Choroid plexus epithelial cell (primary cell): ENCODE measurements at regions not wholly inside any gene's neighbourhood (a gene's known extent, or its start where the extent isn't known, plus 50 kb on each side); places are given as distances from the start of the nearest gene placed in this dataset.

ENCODE experiments used
- DNase-seq: peaks from one replicate; pipeline ENCODE4 v3.0.0-alpha.2; 2010; ENCODE audit warnings: low read depth
- H3K4me3 ChIP-seq: 2 replicates; pipeline ENCODE4 v1.5.1; 2011; ENCODE audit warnings: low read depth, mild to moderate bottlenecking, control low read depth, low read length, moderate library complexity
- TF ChIP-seq, protein P1 (sequence below): conservative IDR thresholded peaks from 2 replicates; pipeline ENCODE4 v1.5.1; 2011; ENCODE audit warnings: low read depth, mild to moderate bottlenecking, control low read depth, inconsistent platforms, low read length, moderate library complexity

DNA sequence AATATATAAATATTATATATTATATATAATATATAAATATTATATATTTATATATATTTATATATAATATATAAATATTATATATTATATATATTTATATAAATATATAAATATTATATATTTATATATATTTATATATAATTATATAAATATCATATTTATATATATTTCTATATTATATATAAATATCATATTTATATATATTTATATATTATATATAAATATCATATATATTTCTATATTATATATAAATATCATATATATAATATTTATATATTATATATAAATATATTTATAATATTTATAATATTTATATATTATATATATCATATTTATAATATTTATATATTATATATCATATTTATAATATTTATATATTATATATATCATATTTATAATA lies 321.4 kb downstream of the CDH2 start:
- TF ChIP-seq, protein P1, sequence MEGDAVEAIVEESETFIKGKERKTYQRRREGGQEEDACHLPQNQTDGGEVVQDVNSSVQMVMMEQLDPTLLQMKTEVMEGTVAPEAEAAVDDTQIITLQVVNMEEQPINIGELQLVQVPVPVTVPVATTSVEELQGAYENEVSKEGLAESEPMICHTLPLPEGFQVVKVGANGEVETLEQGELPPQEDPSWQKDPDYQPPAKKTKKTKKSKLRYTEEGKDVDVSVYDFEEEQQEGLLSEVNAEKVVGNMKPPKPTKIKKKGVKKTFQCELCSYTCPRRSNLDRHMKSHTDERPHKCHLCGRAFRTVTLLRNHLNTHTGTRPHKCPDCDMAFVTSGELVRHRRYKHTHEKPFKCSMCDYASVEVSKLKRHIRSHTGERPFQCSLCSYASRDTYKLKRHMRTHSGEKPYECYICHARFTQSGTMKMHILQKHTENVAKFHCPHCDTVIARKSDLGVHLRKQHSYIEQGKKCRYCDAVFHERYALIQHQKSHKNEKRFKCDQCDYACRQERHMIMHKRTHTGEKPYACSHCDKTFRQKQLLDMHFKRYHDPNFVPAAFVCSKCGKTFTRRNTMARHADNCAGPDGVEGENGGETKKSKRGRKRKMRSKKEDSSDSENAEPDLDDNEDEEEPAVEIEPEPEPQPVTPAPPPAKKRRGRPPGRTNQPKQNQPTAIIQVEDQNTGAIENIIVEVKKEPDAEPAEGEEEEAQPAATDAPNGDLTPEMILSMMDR: no peak
- DNase-seq: no peak
- no peak overlapping the region for H3K4me3 ChIP-seq

DNA sequence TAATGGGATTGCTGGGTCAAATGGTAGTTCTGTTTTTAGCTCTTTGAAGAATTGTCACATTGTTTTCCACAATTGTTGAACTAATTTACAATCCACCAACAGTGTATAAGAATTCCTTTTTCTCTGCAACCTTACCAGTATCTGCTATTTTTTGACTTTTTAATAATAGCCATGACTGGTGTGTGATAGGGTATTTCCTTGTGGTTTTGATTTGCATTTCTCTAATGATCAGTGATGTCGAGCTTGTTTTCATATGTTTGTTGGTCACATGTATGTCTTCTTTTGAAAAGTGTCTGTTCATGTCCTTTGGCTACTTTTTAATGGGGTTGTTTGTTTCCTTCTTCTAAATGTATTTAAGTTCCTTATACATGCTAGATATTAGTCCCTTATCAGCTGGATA lies 322.3 kb downstream of the CDH2 start:
- no peak for DNase-seq
- TF ChIP-seq, protein P1: no peak
- H3K4me3 ChIP-seq: no peak overlapping the region

DNA sequence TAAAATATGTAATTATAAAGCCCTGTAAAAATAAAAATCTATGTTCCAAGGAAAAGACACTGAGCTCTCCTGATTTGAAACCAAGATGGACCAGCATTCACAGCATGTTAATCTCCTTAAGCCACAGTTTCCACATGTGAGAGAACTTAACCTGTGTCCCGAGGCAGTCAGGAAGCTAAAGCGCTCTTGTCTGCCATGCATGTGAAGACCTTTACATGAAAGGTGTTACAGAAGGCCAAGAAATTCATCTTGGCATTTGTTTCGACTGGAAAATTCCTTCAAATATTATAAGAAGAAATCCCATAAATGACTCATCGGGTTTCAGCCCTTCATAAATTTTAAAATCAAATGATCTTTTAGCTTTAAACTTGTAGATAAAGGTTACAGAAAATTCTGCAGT lies 328.6 kb downstream of the CDH2 start:
- no peak for DNase-seq
- TF ChIP-seq, protein P1: no peak
- no peak overlapping the region for H3K4me3 ChIP-seq

DNA sequence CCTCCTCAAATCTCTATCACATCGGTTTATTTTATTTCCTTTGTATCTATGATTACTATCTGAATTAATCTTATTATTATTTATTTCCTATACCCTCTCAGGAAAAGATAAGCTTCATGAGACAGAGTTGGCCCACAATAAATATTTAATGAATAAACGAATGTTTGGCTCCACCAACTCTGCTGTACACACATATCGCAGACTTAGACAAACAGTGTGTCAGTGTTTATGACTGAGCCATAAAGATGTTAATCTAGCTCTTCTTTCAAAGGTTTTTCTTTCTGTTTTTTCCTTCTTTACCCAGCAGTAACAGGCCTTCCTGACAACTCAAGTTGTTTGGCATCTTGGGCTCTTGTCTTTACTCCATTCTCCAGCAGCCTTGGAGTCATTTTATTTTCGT lies 329.5 kb downstream of the CDH2 start:
- TF ChIP-seq, protein P1: no peak
- DNase-seq: no peak

DNA sequence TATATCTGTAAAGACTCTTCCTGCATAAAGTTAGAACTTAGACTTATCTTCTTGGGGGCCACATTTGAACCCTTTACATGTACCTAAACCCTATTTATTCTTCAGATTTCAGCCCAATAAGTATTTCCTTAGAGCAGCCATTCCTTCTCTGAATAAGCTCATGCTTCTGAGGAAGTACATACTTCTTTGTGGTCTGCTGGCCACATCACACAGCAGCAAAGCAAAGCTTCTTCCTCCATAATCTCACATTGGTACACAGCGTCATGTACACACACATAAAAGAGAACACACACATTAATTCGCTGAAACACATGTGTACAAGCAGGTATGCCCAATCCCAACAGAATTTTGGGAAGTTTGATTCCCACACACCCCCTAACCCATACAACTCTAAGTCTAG lies 331.0 kb downstream of the CDH2 start:
- no peak overlapping the region for H3K4me3 ChIP-seq
- peak; percentile 65 for DNase-seq

More for the DNA sequence above, 329.5 kb downstream of the CDH2 start:
- no peak overlapping the region for H3K4me3 ChIP-seq

DNA sequence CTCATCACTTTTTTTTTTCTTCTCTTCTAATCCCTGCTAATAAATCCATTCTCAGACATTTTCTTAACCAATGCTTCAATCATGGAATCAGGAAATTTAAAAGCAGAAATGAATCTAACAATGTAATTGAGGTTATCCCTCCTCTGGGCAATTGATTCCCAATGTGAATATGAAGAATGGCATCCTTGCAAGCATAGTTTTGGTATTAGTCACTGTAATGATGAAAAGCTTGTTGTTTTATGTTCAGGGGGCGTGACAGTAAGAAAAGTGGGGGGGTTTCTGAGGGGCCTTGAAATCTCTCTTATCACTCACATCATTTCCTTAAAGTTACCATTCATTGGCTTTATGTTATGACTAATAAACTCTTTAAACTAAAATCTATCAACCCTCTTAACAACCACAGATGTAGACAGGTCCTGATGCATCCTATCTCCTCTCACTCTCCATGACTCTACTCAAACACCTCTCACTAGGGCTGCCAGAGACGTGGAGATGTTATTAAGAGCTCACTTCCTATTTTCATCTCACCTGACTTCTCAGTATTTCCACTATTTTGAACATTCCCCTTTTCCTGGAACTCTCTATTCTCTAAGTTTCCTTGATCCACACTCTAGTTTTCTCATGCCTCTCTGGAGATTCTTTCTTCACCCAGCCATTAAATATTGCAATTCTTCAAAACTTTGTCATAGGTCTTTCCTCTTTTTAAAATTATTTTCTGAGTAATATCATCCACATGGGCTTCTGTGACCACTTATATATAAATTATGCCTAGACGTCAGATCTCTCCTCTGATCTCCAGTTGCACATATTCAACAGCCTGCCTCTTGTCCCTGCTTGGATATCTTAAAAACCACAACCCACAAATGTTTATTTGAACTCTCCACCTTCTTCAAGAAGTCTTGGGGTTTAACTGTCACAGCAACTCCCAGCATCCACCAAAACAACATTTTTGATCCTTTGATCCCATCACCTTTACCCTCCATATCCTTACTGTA lies 332.9 kb downstream of the CDH2 start:
- peak; percentile 91 for DNase-seq
- H3K4me3 ChIP-seq: no peak overlapping the region
- TF ChIP-seq, protein P1: no peak

More for the DNA sequence above, 331.0 kb downstream of the CDH2 start:
- TF ChIP-seq, protein P1: no peak
